ENCODE measurements at regions not wholly inside any gene's neighbourhood (a gene's known extent, or its start where the extent isn't known, plus 50 kb on each side); places are given as distances from the start of the nearest gene placed in this dataset.

- Histone ChIP-seq H3K27ac (ENCODE audit: low read depth in 2 of 2, low read length in 1 of 2) (no peak overlapping the region), H3F3A (replicated peaks; ENCODE audit: insufficient read depth) (no peaks in the 10 kb centered on the region), H3K4me1 (ENCODE audit: control insufficient read depth in 1 of 2, insufficient read depth in 2 of 2, low read depth in 1 of 2, low read length in 1 of 2) (peaks cover 0 to 3% of the 10 kb centered on the region in 2 experiments; a peak in 1 of 4 replicates), H4K20me1 (ENCODE audit: insufficient read depth) (no peaks in the 10 kb centered on the region), H2AFZ (ENCODE audit: low read depth) (no peak overlapping the region), H3K4me2 (no peak overlapping the region), H3K4me3 (ENCODE audit: low read depth in 2 of 2, low read length in 1 of 2) (no peak overlapping the region), H3K79me2 (ENCODE audit: insufficient read depth) (no peaks in the 10 kb centered on the region), H3K9me3 (no peaks in the 10 kb centered on the region), H3K9ac (no peak overlapping the region), H3K27me3 (ENCODE audit: insufficient read depth) (no peaks in the 10 kb centered on the region), H3K36me3 (replicated peaks in 1 of 2; ENCODE audit: control insufficient read depth in 1 of 2, insufficient read depth in 2 of 2, low read length in 1 of 2) (no peaks in the 10 kb centered on the region), H3K9me2 (no peaks in the 10 kb centered on the region)
- no peak for TF ChIP-seq MAX (IDR thresholded peaks at IDR 0.05; ENCODE audit: low read depth)
- TF ChIP-seq JUND (IDR thresholded peaks at IDR 0.05) = no peak
- no peak for TF ChIP-seq EP300 (IDR thresholded peaks at IDR 0.05; ENCODE audit: borderline replicate concordance in 1 of 2, low read depth in 1 of 2, low read length in 1 of 2)
- no peak for TF ChIP-seq REST (IDR thresholded peaks at IDR 0.05; ENCODE audit: low read depth, low read length)
- TF ChIP-seq EZH2phosphoT487 (IDR thresholded peaks at IDR 0.05; ENCODE audit: borderline replicate concordance, low read depth) = no peak
- TF ChIP-seq SIN3A (IDR thresholded peaks at IDR 0.05; ENCODE audit: borderline replicate concordance, low read depth, low read length) = no peak
- TF ChIP-seq RAD21 (IDR thresholded peaks at IDR 0.05; ENCODE audit: low read length) = no peak
- no peak for TF ChIP-seq RFX5 (IDR thresholded peaks at IDR 0.05; ENCODE audit: low read length)
- no peak for TF ChIP-seq PBX3 (IDR thresholded peaks at IDR 0.05)
- TF ChIP-seq IRF3 (IDR thresholded peaks at IDR 0.05; ENCODE audit: low read depth, low read length) = no peak
- TF ChIP-seq TAF1 (IDR thresholded peaks at IDR 0.05; ENCODE audit: borderline replicate concordance, low read depth, low read length) = no peak
- no peak for TF ChIP-seq FOSL2 (IDR thresholded peaks at IDR 0.05; ENCODE audit: borderline replicate concordance, low read depth)
- TF ChIP-seq GATA2 (CRISPR knock-in tag; IDR thresholded peaks at IDR 0.05) = no peak
- TF ChIP-seq ZBTB33 (IDR thresholded peaks at IDR 0.05; ENCODE audit: borderline replicate concordance, low read depth) = no peak
- TF ChIP-seq RCOR1 (IDR thresholded peaks at IDR 0.05; ENCODE audit: low read length) = no peak
- TF ChIP-seq NFIC (IDR thresholded peaks at IDR 0.05; ENCODE audit: borderline replicate concordance) = no peak
- TF ChIP-seq NRF1 (IDR thresholded peaks at IDR 0.05; ENCODE audit: low read depth, low read length) = no peak
- no peak for TF ChIP-seq YY1 (IDR thresholded peaks at IDR 0.05; ENCODE audit: low read depth)
- no peak for TF ChIP-seq MXI1 (IDR thresholded peaks at IDR 0.05; ENCODE audit: low read depth, low read length)
- TF ChIP-seq FOXM1 (IDR thresholded peaks at IDR 0.05; ENCODE audit: low read depth) = no peak
- POLR2A ChIA-PET = no interaction called here
- DNase-seq = no peak
- WGBS (ENCODE audit: low lambda C conversion rate) = 79% methylated on average over 3 of the region's 3 CpGs
- CTCF ChIA-PET = no interaction called here
Observed at GRCh38 chr4:56213543-56213942, 173.7 kb downstream of the AASDH start.
